Keratinocyte (primary cell): ENCODE measurements at regions not wholly inside any gene's neighbourhood (a gene's known extent, or its start where the extent isn't known, plus 50 kb on each side); places are given as distances from the start of the nearest gene placed in this dataset.

Source experiments
- DNase-seq: peaks from one replicate; pipeline ENCODE4 v3.0.0-alpha.2; 2011; ENCODE audit warnings: low read depth, missing footprints, low spot score
- FAIRE-seq: peaks from 2 replicates; lab custom pipeline; 2011; peaks lifted over from hg19 to GRCh38; lab: Jason Lieb, UNC
- H2AFZ ChIP-seq: 2 replicates; pipeline ENCODE4 v1.6.0; 2012; ENCODE audit warnings: low read length, control low read depth, inconsistent platforms; ENCODE audit not compliant: control insufficient read depth
- H3K27ac ChIP-seq: 2 replicates; pipeline ENCODE4 v1.5.1; 2011; ENCODE audit warnings: low read length; ENCODE audit not compliant: control insufficient read depth, insufficient read depth
- H3K27me3 ChIP-seq: 3 replicates; pipeline ENCODE4 v1.6.0; 2011; ENCODE audit warnings: low read length; ENCODE audit not compliant: control insufficient read depth, insufficient read depth; ENCODE audit errors: extremely low read depth
- H3K36me3 ChIP-seq, 2 experiments: 2 replicates in 1 of 2; 3 replicates in 1 of 2; pipeline ENCODE4 v1.5.1; 2011; ENCODE audit warnings: low read length in 2 of 2, mild to moderate bottlenecking in 1 of 2; ENCODE audit not compliant: control insufficient read depth in 2 of 2, insufficient read depth in 2 of 2; ENCODE audit errors: extremely low read depth in 1 of 2
- H3K4me1 ChIP-seq: 3 replicates; pipeline ENCODE4 v1.5.1; 2011; ENCODE audit warnings: low read length; ENCODE audit not compliant: control insufficient read depth, insufficient read depth; ENCODE audit errors: extremely low read depth
- H3K4me2 ChIP-seq: 3 replicates; pipeline ENCODE4 v1.6.0; 2011; ENCODE audit warnings: low read depth, low read length; ENCODE audit not compliant: control insufficient read depth, insufficient read depth; ENCODE audit errors: extremely low read depth
- H3K4me3 ChIP-seq, 3 experiments: fragments of 200-600 bp in 1 of 3; sonication (generic) in 1 of 3; 2 replicates in 2 of 3; 3 replicates in 1 of 3; pipeline ENCODE4 v1.5.1; 2011 to 2016; ENCODE audit warnings: low read length in 3 of 3, mild to moderate bottlenecking in 3 of 3, control low read depth in 2 of 3, inconsistent platforms in 1 of 3, low read depth in 1 of 3, mixed read lengths in 1 of 3, mixed run types in 1 of 3, moderate library complexity in 1 of 3; ENCODE audit not compliant: control insufficient read depth in 2 of 3, insufficient read depth in 2 of 3; ENCODE audit errors: extremely low read depth in 1 of 3
- H3K79me2 ChIP-seq: 2 replicates; pipeline ENCODE4 v1.6.0; 2012; ENCODE audit warnings: low read length; ENCODE audit not compliant: control insufficient read depth, insufficient read depth
- H3K9ac ChIP-seq: 3 replicates; pipeline ENCODE4 v1.6.0; 2011; ENCODE audit warnings: low read length; ENCODE audit not compliant: control insufficient read depth, insufficient read depth; ENCODE audit errors: extremely low read depth
- H3K9me1 ChIP-seq: 3 replicates; pipeline ENCODE4 v1.6.0; 2011; ENCODE audit warnings: low read length; ENCODE audit not compliant: control insufficient read depth, insufficient read depth; ENCODE audit errors: extremely low read depth
- H3K9me3 ChIP-seq: 2 replicates; pipeline ENCODE4 v1.5.1; 2012; ENCODE audit warnings: low read depth, low read length; ENCODE audit not compliant: control insufficient read depth
- H4K20me1 ChIP-seq: 3 replicates; pipeline ENCODE4 v1.6.0; 2011; ENCODE audit warnings: low read length; ENCODE audit not compliant: control insufficient read depth, insufficient read depth; ENCODE audit errors: extremely low read depth
- EZH2 ChIP-seq: IDR thresholded peaks from one replicate; pipeline ENCODE4 v1.6.1; 2012; ENCODE audit warnings: inconsistent platforms, mild to moderate bottlenecking, low read length, moderate library complexity
- dilution Hi-C: fragments of 300-500 bp; cut with MboI; formaldehyde crosslinking; loops from one replicate; pipeline ENCODE4 v1.7.0; 2020; ENCODE audit warnings: low sequenced_read_pairs; ENCODE audit not compliant: extremely low pct_ligation_motif_present
- TF ChIP-seq, protein P1 (sequence below), 3 experiments: IDR thresholded peaks in 1 of 3; conservative IDR thresholded peaks in 1 of 3; optimal IDR thresholded peaks in 1 of 3; 2 replicates in 2 of 3; 3 replicates in 1 of 3; pipeline versions ENCODE3 to v1.5.1; 2011; ENCODE audit warnings: low read length in 3 of 3, mild to moderate bottlenecking in 3 of 3, moderate library complexity in 2 of 3, control low read depth in 1 of 3, inconsistent platforms in 1 of 3; ENCODE audit not compliant: insufficient read depth in 2 of 3; ENCODE audit errors: extremely low read depth in 1 of 3

DNA sequence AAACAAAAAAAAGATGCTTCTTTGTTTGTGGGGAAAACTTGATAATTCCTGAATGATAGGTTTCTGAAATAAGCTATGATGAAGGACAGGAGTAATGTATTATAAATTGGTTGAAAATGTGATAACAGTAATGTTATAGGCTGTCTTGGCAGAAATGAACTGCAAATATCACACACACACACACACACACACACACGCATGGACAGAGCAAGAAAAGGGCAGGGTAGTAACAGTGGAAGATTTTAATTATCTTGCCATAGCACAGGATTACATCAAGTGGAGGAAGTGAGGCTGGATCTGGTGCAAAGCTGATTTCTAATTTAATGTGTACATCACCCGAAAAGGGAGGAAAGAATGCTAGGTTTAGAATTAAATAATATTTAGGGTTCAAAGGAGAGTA is 97.5 kb upstream of the CXXC4 start:
- H3K36me3 ChIP-seq, result no peaks in the 10 kb centered on the region
- no peaks in the 10 kb centered on the region for H3K27me3 ChIP-seq
- H3K9me1 ChIP-seq, result no peaks in the 10 kb centered on the region
- FAIRE-seq, result no peak
- no peak overlapping the region for H3K9ac ChIP-seq
- no peak for DNase-seq
- no peak overlapping the region for H3K4me2 ChIP-seq
- no peak overlapping the region for H2AFZ ChIP-seq
- H4K20me1 ChIP-seq, result no peaks in the 10 kb centered on the region
- no peak overlapping the region for H3K4me3 ChIP-seq
- no peaks in the 10 kb centered on the region for H3K4me1 ChIP-seq
- TF ChIP-seq, protein P1, sequence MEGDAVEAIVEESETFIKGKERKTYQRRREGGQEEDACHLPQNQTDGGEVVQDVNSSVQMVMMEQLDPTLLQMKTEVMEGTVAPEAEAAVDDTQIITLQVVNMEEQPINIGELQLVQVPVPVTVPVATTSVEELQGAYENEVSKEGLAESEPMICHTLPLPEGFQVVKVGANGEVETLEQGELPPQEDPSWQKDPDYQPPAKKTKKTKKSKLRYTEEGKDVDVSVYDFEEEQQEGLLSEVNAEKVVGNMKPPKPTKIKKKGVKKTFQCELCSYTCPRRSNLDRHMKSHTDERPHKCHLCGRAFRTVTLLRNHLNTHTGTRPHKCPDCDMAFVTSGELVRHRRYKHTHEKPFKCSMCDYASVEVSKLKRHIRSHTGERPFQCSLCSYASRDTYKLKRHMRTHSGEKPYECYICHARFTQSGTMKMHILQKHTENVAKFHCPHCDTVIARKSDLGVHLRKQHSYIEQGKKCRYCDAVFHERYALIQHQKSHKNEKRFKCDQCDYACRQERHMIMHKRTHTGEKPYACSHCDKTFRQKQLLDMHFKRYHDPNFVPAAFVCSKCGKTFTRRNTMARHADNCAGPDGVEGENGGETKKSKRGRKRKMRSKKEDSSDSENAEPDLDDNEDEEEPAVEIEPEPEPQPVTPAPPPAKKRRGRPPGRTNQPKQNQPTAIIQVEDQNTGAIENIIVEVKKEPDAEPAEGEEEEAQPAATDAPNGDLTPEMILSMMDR (optimal IDR thresholded peaks at IDR 0.05 in 1 of 3, IDR thresholded peaks at IDR 0.05 in 1 of 3, conservative IDR thresholded peaks at IDR 0.05 in 1 of 3; ENCODE audit: extremely low read depth in 1 of 3, insufficient read depth in 2 of 3, low read length in 3 of 3), result no peak
- no peak for TF ChIP-seq EZH2
- no peak overlapping the region for H3K27ac ChIP-seq
- H3K9me3 ChIP-seq, result no peaks in the 10 kb centered on the region
- no peaks in the 10 kb centered on the region for H3K79me2 ChIP-seq
- dilution Hi-C loops, result no loop called here

- no peak overlapping the region for H3K27ac ChIP-seq
- H3K4me2 ChIP-seq, result no peak overlapping the region
- H3K4me3 ChIP-seq, result no peak overlapping the region
Observed at GRCh38 chr4:104593019-104593418, 98.3 kb upstream of the CXXC4 start.

More at GRCh38 chr4:104593019-104593418, 98.3 kb upstream of the CXXC4 start:
- dilution Hi-C loops, result no loop called here
- Histone ChIP-seq H3K9me3 (no peaks in the 10 kb centered on the region), H3K9ac (no peak overlapping the region), H3K79me2 (no peaks in the 10 kb centered on the region), H3K27me3 (no peaks in the 10 kb centered on the region), H3K4me1 (no peaks in the 10 kb centered on the region), H2AFZ (no peak overlapping the region), H3K9me1 (no peaks in the 10 kb centered on the region), H4K20me1 (no peaks in the 10 kb centered on the region), H3K36me3 (no peaks in the 10 kb centered on the region)
- TF ChIP-seq, protein P1 (optimal IDR thresholded peaks at IDR 0.05 in 1 of 3, IDR thresholded peaks at IDR 0.05 in 1 of 3, conservative IDR thresholded peaks at IDR 0.05 in 1 of 3; ENCODE audit: extremely low read depth in 1 of 3, insufficient read depth in 2 of 3, low read length in 3 of 3), result no peak
- TF ChIP-seq EZH2, result no peak
- no peak for DNase-seq
- FAIRE-seq, result no peak
